Spleen (tissue), 7 donors: ENCODE measurements at regions not wholly inside any gene's neighbourhood (a gene's known extent, or its start where the extent isn't known, plus 50 kb on each side); places are given as distances from the start of the nearest gene placed in this dataset.

ENCODE experiments used
- CTCF ChIP-seq, 11 experiments: fragments of 200-600 bp in 7 of 11; fragments of 450-650 bp in 4 of 11; sonication (generic) in 4 of 11; IDR thresholded peaks in 8 of 11; conservative IDR thresholded peaks in 3 of 11; 1 replicate in 7 of 11; 2 replicates in 4 of 11; pipeline versions ENCODE4 v1.4.0 to v1.8.0; 2016 to 2021; ENCODE audit warnings: antibody characterized with exemption in 11 of 11, inconsistent platforms in 4 of 11, mild to moderate bottlenecking in 1 of 11
- POLR2A ChIP-seq, 3 donors: fragments of 450-650 bp; IDR thresholded peaks; one replicate each; pipeline ENCODE4 v1.5.1; 2017; ENCODE audit warnings: antibody characterized with exemption in 3 of 3, mild to moderate bottlenecking in 1 of 3
- donor health status: DM: no; HTN: no; CAD: no; lungs with moderate emphysema.
- donor health status: DM: no; HTN: no; CAD: no.
- donor health status: DM: no; HTN: no; CAD: no.

GRCh38 chr6:72457738-72458137 lies 164.1 kb upstream of the KCNQ5 start:
- TF ChIP-seq CTCF (IDR thresholded peaks at IDR 0.05 in 8 of 11, conservative IDR thresholded peaks at IDR 0.05 in 3 of 11) (no peak), POLR2A (IDR thresholded peaks at IDR 0.05) (no peak)
